Spleen (tissue), 11 donors: ENCODE measurements at regions not wholly inside any gene's neighbourhood (a gene's known extent, or its start where the extent isn't known, plus 50 kb on each side); places are given as distances from the start of the nearest gene placed in this dataset.

ENCODE experiments used
- DNase-seq: peaks from one replicate; pipeline ENCODE4 v3.0.0-alpha.2; 2020
- H3K27ac ChIP-seq, 8 donors: fragments of 200-600 bp; sonication (generic) in 7 of 8; 1 replicate in 4 of 8; 2 replicates in 4 of 8; pipeline versions ENCODE4 v1.5.0 to v1.8.0; 2016 to 2021; ENCODE audit warnings: inconsistent platforms in 4 of 8, mild to moderate bottlenecking in 4 of 8, moderate library complexity in 1 of 8
- H3K27me3 ChIP-seq, 7 donors: fragments of 200-600 bp; sonication (generic) in 6 of 7; replicated peaks in 1 of 7; 1 replicate in 4 of 7; 2 replicates in 3 of 7; pipeline versions ENCODE4 v1.5.0 to v1.8.0; 2016 to 2021; ENCODE audit warnings: inconsistent platforms in 3 of 7, mild to moderate bottlenecking in 1 of 7
- H3K36me3 ChIP-seq, 6 donors: fragments of 200-600 bp; sonication (generic) in 5 of 6; 1 replicate in 4 of 6; 2 replicates in 2 of 6; pipeline versions ENCODE4 v1.5.0 to v1.8.0; 2016 to 2021; ENCODE audit warnings: inconsistent platforms in 2 of 6
- H3K4me1 ChIP-seq, 6 donors: fragments of 200-600 bp; sonication (generic) in 5 of 6; 1 replicate in 3 of 6; 2 replicates in 3 of 6; pipeline versions ENCODE4 v1.5.0 to v1.8.0; 2016 to 2021; ENCODE audit warnings: inconsistent platforms in 3 of 6
- H3K4me3 ChIP-seq, 8 donors: fragments of 200-600 bp; sonication (generic) in 7 of 8; 1 replicate in 4 of 8; 2 replicates in 4 of 8; pipeline versions ENCODE4 v1.5.0 to v1.8.0; 2016 to 2021; ENCODE audit warnings: inconsistent platforms in 4 of 8, mild to moderate bottlenecking in 4 of 8, moderate library complexity in 2 of 8
- H3K9me3 ChIP-seq, 8 donors: fragments of 200-600 bp; sonication (generic) in 7 of 8; 1 replicate in 4 of 8; 2 replicates in 4 of 8; pipeline versions ENCODE4 v1.5.0 to v1.8.0; 2016 to 2021; ENCODE audit warnings: inconsistent platforms in 4 of 8
- POLR2A ChIP-seq, 3 donors: fragments of 450-650 bp; IDR thresholded peaks; one replicate each; pipeline ENCODE4 v1.5.1; 2017; ENCODE audit warnings: antibody characterized with exemption in 3 of 3, mild to moderate bottlenecking in 1 of 3
- POLR2AphosphoS5 ChIP-seq, 3 donors: sonication (generic); formaldehyde crosslinking; IDR thresholded peaks; one replicate each; pipeline ENCODE4 v1.5.1; 2017; ENCODE audit warnings: antibody characterized with exemption in 3 of 3
- WGBS, 5 donors: extraction: QIAGEN DNeasy Blood & Tissue Kit in 3 of 5; methylation state at CpG; one replicate each; pipeline versions ENCODE4 v1.1.5 to v1.1.7; 2013 to 2018; 5-methylcytosine and 5-hydroxymethylcytosine counted together
- intact Hi-C: fragments of 100-400 bp; cut with DNase I; formaldehyde crosslinking; loops from one replicate; pipeline ENCODE4 v1.15.0; 2023; ENCODE audit warnings: low total_unique reads
- TF ChIP-seq, protein P1 (sequence below), 11 experiments: fragments of 200-600 bp in 7 of 11; fragments of 450-650 bp in 4 of 11; sonication (generic) in 4 of 11; IDR thresholded peaks in 8 of 11; conservative IDR thresholded peaks in 3 of 11; 1 replicate in 7 of 11; 2 replicates in 4 of 11; pipeline versions ENCODE4 v1.4.0 to v1.8.0; 2016 to 2021; ENCODE audit warnings: antibody characterized with exemption in 11 of 11, inconsistent platforms in 4 of 11, mild to moderate bottlenecking in 1 of 11
- donor health status: healthy with polysubstance abuse.
- donor health status: DM: no; HTN: no; CAD: no; lungs with moderate emphysema.
- donor health status: DM: no; HTN: no; CAD: no.
- donor health status: Bipolar disorder and iron deficiency.
- donor health status: healthy.
- donor health status: DM: no; HTN: no; CAD: no.
- donor health status: DM: yes; HTN: yes; CAD: no.

DNA sequence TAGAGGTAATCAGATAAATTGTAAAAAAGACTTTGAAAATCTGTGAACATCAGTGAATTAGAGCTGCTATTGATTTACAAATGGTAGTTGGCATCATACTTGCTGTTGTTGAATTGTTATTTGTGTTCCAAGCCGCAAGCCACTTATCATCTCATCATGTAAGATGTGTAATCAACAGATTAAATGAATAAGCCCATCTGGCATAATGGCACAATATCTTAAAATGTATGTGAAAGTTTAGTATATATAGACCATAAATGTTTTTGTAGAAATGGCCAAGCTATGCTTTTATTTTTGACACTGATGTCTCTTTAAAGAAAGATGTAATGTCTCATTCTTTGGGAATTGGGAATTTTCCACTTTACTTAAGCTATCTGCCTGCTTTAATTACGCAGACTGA is 682.6 kb upstream of the GNPDA2 start:
- 76 to 82% (median 77%) methylated on average over 2 of the region's 2 CpGs for WGBS, 5 donors
- intact Hi-C loops, result no loop called here
- TF ChIP-seq POLR2A (IDR thresholded peaks at IDR 0.05), result no peak
- TF ChIP-seq, protein P1, sequence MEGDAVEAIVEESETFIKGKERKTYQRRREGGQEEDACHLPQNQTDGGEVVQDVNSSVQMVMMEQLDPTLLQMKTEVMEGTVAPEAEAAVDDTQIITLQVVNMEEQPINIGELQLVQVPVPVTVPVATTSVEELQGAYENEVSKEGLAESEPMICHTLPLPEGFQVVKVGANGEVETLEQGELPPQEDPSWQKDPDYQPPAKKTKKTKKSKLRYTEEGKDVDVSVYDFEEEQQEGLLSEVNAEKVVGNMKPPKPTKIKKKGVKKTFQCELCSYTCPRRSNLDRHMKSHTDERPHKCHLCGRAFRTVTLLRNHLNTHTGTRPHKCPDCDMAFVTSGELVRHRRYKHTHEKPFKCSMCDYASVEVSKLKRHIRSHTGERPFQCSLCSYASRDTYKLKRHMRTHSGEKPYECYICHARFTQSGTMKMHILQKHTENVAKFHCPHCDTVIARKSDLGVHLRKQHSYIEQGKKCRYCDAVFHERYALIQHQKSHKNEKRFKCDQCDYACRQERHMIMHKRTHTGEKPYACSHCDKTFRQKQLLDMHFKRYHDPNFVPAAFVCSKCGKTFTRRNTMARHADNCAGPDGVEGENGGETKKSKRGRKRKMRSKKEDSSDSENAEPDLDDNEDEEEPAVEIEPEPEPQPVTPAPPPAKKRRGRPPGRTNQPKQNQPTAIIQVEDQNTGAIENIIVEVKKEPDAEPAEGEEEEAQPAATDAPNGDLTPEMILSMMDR (IDR thresholded peaks at IDR 0.05 in 8 of 11, conservative IDR thresholded peaks at IDR 0.05 in 3 of 11), result no peak
- no peak for TF ChIP-seq POLR2AphosphoS5 (IDR thresholded peaks at IDR 0.05)

DNA sequence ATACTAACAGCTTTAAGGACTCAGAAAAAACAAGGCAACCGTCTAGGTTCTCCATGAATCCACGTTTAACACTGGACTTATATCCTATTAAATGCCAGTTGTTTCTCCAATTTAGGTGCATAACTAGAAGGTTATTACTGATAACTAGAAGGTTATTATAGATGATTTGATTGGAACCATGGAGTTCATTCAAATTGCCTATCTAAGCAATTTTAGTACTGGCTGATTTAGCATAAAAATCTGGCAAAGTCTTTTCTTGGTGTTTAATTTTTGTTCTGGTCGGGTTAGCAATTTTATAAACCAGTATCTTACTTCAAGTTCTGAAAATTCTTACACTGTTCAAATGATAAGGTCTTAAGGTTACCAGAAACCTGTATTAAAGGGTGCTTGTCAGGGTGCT is 672.8 kb upstream of the GNPDA2 start:
- intact Hi-C loops, result no loop called here
- 40 to 69% (median 45%) methylated on average over 3 of the region's 3 CpGs for WGBS, 5 donors

More for the DNA sequence above, 682.6 kb upstream of the GNPDA2 start:
- Histone ChIP-seq H3K4me1 (no peaks in the 10 kb centered on the region), H3K4me3 (no peak overlapping the region), H3K27me3 (no peaks in the 10 kb centered on the region), H3K9me3 (peaks cover 0 to 7% (median 0%) of the 10 kb centered on the region in 8 donors), H3K27ac (no peak overlapping the region), H3K36me3 (no peaks in the 10 kb centered on the region)
- no peak for DNase-seq

DNA sequence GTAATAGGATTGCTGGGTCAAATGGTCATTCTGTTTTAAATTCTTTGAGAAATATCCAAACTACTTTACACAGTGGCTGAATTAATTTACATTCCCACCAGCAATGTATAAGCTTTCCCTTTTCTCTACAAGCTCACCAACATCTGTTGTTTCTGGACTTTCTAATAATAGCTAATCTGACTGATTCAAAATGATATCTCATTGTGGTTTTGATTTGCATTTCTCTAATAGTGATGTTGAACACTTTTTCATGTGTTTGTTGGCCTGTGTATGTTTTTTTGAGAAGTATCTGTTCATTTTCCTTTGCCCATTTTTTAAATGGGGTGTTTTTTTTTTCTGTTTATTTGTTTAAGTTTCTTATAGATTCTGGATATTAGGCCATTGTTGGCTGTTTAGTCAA is 659.0 kb upstream of the GNPDA2 start:
- intact Hi-C loops, result no loop called here
- Histone ChIP-seq H3K4me3 (no peak overlapping the region), H3K27ac (no peak overlapping the region), H3K9me3 (peaks cover 0 to 6% (median 0%) of the 10 kb centered on the region in 8 donors), H3K27me3 (no peaks in the 10 kb centered on the region), H3K4me1 (no peaks in the 10 kb centered on the region), H3K36me3 (no peaks in the 10 kb centered on the region)
- TF ChIP-seq, protein P1 (IDR thresholded peaks at IDR 0.05 in 8 of 11, conservative IDR thresholded peaks at IDR 0.05 in 3 of 11), result no peak
- TF ChIP-seq POLR2AphosphoS5 (IDR thresholded peaks at IDR 0.05), result no peak
- TF ChIP-seq POLR2A (IDR thresholded peaks at IDR 0.05), result no peak
- DNase-seq, result no peak

More for the DNA sequence above, 672.8 kb upstream of the GNPDA2 start:
- Histone ChIP-seq H3K4me1 (no peaks in the 10 kb centered on the region), H3K27me3 (no peaks in the 10 kb centered on the region), H3K27ac (no peak overlapping the region), H3K36me3 (no peaks in the 10 kb centered on the region), H3K4me3 (no peak overlapping the region), H3K9me3 (peaks cover 0 to 42% (median 23%) of the 10 kb centered on the region in 8 donors)
- TF ChIP-seq POLR2A (IDR thresholded peaks at IDR 0.05), result no peak
- no peak for TF ChIP-seq POLR2AphosphoS5 (IDR thresholded peaks at IDR 0.05)
- TF ChIP-seq, protein P1 (IDR thresholded peaks at IDR 0.05 in 8 of 11, conservative IDR thresholded peaks at IDR 0.05 in 3 of 11), result no peak
- no peak for DNase-seq

DNA sequence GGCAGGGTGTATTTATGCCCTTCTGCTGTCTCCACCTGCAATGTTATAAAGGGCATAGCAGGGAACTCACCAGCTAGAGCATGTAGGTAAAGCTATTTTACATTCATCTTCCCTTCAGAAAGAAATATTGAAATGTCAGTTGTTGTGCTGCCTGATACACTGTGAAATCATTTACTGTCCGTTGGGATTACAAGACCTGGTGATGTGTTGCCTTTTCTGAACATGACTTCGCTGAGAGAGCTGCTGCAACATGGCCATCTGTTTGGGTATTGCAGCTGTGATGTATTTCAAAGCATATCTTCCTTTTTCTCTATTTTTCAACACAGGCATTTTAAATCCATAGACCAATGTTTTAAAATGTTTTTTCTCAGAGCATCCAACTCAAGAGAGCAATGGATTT is 644.1 kb upstream of the GNPDA2 start:
- DNase-seq, result no peak
- Histone ChIP-seq H3K9me3 (no peaks in the 10 kb centered on the region), H3K27me3 (no peaks in the 10 kb centered on the region), H3K36me3 (no peaks in the 10 kb centered on the region), H3K4me3 (no peak overlapping the region), H3K27ac (no peak overlapping the region), H3K4me1 (no peaks in the 10 kb centered on the region)
- WGBS, 5 donors, result 60 to 80% (median 72%) methylated on average over 2 of the region's 2 CpGs
- TF ChIP-seq, protein P1 (IDR thresholded peaks at IDR 0.05 in 8 of 11, conservative IDR thresholded peaks at IDR 0.05 in 3 of 11), result no peak
- no peak for TF ChIP-seq POLR2AphosphoS5 (IDR thresholded peaks at IDR 0.05)
- no peak for TF ChIP-seq POLR2A (IDR thresholded peaks at IDR 0.05)
- intact Hi-C loops, result no loop called here
